NCI-H510A treated with DMSO at 0.1 percent for 48 hours (cell line): ENCODE measurements at regions not wholly inside any gene's neighbourhood (a gene's known extent, or its start where the extent isn't known, plus 50 kb on each side); places are given as distances from the start of the nearest gene placed in this dataset.

Source experiments
- DNase-seq: peaks from one replicate; lab custom pipeline; 2025; lab: John Stamatoyannopoulos, UW

- no peak for DNase-seq
Observed at GRCh38 chr5:126332326-126332725, 90.9 kb upstream of the GRAMD2B start.

DNA sequence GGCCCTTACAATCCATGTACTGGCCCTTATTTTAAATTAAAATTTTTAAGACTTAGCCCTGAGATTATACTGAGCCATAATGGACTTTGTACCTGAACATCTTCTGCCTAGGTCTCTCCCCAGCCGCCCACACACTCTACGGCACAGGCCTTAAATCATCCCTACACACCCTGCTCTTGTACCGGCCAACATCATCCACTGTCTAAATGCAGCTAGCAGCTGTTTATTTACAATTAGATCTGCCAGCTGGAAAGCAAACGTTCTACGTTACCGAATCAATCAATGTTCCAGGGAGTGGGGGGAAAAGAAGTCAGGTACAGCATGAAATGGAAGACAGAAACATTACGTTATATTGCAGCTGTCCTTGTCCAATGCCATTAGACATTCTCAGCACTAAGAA is 88.4 kb upstream of the GRAMD2B start:
- no peak for DNase-seq

DNA sequence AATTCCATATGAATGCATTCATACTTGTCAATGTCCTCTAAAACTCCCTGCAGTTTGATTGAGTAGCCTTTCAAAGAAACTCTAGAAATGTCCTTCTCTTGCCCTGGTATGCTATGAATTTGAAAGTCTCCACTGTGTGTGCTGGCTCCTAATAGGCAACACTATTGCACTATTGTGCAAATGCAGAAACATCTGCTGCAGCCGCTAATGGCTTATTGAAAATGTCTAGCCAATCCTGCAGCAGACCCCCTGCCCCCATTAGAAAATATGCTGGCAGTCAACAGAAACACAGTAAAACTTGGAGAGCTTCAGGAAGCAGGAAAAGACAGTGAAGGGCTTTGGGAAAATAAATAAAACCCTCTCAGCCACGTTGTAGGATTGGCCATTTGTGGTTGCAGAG is 87.3 kb upstream of the GRAMD2B start:
- DNase-seq = no peak

- DNase-seq = no peak
Observed at GRCh38 chr5:126338635-126339034, 84.6 kb upstream of the GRAMD2B start.

DNA sequence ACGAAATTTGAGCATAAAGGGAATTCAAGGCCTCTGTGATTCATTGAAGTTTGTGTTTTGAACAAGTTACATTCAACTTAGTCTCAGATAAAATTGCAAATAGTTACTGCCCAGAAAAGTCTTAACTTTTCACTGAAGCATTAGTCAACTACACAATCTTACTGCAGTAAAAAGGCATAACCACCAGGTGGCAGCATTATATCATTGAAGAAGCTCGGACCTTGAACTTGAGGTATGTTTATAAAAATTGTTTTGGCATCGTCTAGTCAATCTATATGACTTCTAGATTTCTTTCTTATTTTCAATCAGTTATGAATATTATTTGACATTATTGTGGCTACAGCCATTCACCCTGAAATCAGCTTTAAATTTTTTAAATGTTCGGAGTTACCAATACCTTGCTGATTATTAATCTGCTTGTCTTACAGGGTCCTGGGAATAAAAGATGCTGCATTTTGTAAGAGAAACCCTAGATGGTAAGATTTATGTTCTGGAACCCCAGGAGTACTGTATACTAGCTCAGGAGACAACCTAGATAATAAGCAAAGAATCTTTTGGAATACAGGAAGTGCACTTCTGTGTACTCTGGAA is 83.9 kb upstream of the GRAMD2B start:
- DNase-seq = peak; percentile 42

DNA sequence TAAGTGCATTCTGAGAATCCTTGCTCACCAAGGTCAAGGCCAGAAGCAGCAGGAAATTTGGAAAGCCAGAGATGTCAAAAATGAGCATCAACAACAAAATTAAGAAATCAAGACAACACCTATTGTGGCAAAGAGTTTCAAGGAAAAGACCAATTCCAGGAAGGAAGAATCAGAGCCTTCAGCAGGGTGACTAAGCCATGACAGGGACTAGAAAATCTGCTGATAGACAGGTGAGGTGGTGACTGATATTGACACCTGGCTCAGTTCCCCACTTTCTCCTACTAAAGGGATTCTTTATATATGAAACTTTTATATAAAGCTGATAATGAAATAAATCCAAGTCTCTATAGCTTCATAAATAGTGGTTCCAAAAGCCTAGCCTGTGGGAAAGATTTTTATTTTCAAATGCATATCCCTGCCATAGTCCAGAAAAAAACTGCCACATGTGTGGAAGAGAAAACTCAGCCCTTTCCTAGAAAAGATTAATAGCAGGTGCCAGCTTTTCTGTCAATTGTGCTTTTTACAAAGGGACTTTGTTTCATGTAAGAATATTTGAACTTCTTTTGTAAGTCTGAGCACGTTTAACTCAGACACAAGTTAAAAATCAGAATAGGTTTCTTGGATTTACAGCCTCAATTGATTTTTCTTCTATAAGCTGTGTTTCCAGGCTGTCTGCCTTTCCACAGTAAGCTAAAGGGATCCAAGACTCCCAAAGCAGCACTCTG is 81.1 kb upstream of the GRAMD2B start:
- no peak for DNase-seq

DNA sequence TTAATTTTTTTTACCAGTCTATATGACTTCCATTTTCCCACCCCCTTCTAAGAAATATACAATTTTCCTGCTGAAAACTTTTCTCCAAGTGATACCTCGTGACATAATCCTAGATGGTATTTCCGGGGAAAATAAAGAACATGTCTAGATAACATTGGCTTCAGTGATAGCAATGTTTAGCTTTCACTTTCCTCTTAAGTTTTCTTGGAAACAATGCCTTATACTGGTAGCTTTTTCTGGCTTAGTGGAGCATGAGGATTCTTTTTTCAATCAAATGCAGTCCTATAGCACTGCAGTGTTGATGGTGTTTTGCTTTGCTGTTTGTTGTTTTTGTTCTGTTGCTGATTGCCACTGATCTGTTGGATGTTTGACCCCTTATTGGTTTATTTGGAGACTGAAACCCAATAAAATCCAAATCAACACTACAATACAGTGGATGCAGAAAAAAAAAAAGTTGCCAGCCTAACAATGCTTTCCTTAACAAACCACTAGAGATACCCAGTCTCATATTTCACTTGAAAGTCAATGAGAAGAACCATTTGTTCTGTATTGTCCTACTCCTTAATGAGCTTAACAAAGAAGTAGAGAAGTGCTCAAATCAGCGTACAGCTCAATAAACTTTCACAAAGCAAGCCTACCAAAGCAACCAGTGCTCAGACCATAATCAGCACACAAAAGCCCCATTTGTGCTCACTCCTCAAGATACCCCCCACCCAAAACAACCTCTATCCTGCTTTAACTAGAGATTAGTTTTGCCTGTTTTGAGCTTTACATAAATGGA is 74.2 kb upstream of the GRAMD2B start:
- no peak for DNase-seq

GRCh38 chr5:126351153-126351552 is 72.1 kb upstream of the GRAMD2B start:
- DNase-seq = no peak

GRCh38 chr5:126354012-126354857 is 69.0 kb upstream of the GRAMD2B start:
- peak; percentile 19 for DNase-seq

- DNase-seq = no peak
Observed at GRCh38 chr5:126354858-126355731, 68.1 kb upstream of the GRAMD2B start.

GRCh38 chr5:126355940-126356339 is 67.3 kb upstream of the GRAMD2B start:
- no peak for DNase-seq

GRCh38 chr5:126357585-126358342 is 65.4 kb upstream of the GRAMD2B start:
- no peak for DNase-seq

DNA sequence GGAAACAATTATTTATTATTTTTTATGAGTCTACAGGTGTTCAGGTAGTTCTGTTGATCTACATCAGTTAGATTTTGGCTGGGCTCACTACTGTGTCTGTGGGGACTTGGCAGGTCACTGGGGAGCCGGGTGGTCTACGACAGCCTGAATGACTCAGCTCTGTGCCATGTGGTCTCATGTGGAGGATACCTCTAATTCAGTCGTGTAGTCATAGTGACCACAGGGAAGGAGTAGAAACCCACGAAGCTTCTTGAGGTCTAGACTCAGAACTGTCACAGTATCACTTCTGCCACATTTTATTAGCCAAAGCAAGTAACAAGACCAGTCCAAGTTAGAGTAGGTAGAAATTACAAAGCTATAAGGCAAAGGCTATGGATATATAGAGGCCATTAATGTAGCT is 64.7 kb upstream of the GRAMD2B start:
- no peak for DNase-seq

- DNase-seq = no peak
Observed at GRCh38 chr5:126359884-126360283, 63.3 kb upstream of the GRAMD2B start.

- DNase-seq = no peak
Observed at GRCh38 chr5:126360467-126360866, 62.7 kb upstream of the GRAMD2B start.

DNA sequence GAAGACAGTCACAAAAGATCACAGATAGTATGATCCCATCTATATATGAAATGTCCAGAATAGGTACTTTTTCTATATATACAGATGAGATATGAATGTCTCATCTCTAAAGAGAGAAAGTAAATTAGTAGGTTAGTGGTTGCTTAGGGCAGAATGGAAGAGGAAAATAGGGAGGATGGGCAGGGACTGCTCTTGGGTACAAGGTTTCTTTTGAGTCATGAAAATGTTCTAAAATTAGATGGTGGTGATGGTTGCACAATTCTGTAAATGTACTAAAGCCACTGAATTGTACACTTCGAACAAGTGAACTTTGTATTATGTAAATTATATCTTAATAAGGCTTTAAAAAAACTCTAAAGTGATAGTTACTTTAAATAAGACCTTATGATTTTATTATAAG is 59.6 kb upstream of the GRAMD2B start:
- DNase-seq = no peak

GRCh38 chr5:126364206-126364902 is 58.9 kb upstream of the GRAMD2B start:
- no peak for DNase-seq

DNA sequence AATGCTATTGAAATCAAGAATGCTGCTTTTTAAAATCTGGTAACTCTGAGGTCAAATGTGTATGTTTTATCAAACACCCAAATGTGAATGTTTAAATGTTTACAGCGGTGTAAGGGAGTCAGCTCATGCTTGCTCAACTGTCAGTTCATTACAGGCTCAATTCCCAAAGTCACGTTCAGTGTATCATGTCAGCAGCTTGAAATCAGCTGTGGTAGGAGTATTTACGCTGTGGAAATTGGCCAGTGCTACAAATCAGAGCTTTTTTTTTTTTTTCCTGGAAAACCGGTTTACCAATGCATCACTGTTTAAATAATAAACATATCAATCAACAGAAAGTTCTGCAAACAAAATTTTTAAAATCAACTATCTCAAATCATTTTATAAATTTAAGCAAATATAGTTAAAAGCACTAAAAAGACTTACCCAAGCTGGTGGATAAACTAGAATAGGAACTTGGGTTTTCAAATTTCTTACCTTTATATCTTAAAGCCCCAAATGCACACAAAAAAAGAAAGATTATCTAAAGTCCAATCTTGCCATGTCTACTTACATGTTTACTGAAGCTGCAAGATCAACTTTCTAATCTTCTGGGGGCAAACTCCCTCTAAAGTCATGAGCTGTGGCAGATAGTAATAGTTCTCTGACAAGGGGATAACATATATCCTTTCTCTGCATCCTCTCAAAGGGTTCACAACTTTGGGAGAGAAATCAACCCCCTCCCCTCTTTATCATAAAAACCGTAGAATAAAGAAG is 57.6 kb upstream of the GRAMD2B start:
- DNase-seq = no peak

DNA sequence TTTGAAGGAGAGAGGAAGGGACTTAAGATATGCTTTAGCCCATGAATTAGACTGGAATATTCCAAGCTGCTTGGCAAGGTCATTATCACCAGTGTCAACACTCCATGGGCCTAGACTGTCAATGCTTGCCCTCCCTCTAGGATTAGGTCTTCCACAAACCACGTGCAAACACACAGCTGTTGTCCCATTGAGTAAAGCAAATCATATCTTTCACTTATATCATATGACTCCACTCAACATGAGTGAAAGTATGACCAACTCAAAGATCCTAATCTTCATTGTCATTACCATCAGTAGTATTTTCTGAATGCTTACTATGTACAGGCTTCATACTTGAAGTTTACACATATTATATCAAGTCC is 57.0 kb upstream of the GRAMD2B start:
- DNase-seq = no peak
